HepG2 (cell line): ENCODE measurements at regions not wholly inside any gene's neighbourhood (a gene's known extent, or its start where the extent isn't known, plus 50 kb on each side); places are given as distances from the start of the nearest gene placed in this dataset.

Experiments used
- ATAC-seq: fragments of 200-7000 bp; cut with Tn5 transposase; 3 replicates; pipeline ENCODE4 v1.9.1; 2020; ENCODE audit warnings: mild to moderate bottlenecking, moderate library complexity
- BruUV-seq: library from RNA; stranded (reverse); fragments of 400-500 nt; replicated peaks from 2 replicates; lab custom pipeline; 2021; lab: Mats Ljungman, UMichigan
- CTCF ChIA-PET: fragments of 300-600 bp; formaldehyde crosslinking; extraction: SDS; loops from one replicate; lab custom pipeline; 2021; ENCODE audit warnings: low total read pairs, inconsistent platforms, low intra/inter-chr PET ratio; lab: Yijun Ruan, JAX
- POLR2A ChIA-PET: fragments of 350-600 bp; sonication (Branson Sonifier 250); formaldehyde crosslinking; loops from one replicate; lab custom pipeline; 2020; ENCODE audit warnings: antibody characterized with exemption, inconsistent platforms; lab: Yijun Ruan, JAX
- DNase-seq: peaks from one replicate; pipeline ENCODE4 v3.0.0-alpha.2; 2015; ENCODE audit warnings: low spot score
- FAIRE-seq: peaks from 3 replicates; lab custom pipeline; 2011; peaks lifted over from hg19 to GRCh38; lab: Jason Lieb, UNC
- H2AFZ ChIP-seq: one replicate; pipeline ENCODE4 v1.6.1; 2011; ENCODE audit warnings: low read length, inconsistent platforms
- H3K27ac ChIP-seq: fragments of 300-600 bp; 3 replicates; pipeline ENCODE4 v1.8.0; 2011; ENCODE audit warnings: mixed run types, mild to moderate bottlenecking, mixed read lengths, low read length, inconsistent platforms; ENCODE audit not compliant: insufficient read depth; ENCODE audit errors: extremely low read length
- H3K27me3 ChIP-seq, 2 experiments: fragments of 200-600 bp in 1 of 2; 2 replicates in 1 of 2; 3 replicates in 1 of 2; pipeline versions ENCODE4 v1.6.0 to v1.8.0; 2011; ENCODE audit warnings: low read length in 2 of 2, mild to moderate bottlenecking in 2 of 2, moderate library complexity in 2 of 2, inconsistent platforms in 1 of 2; ENCODE audit not compliant: insufficient read depth in 2 of 2, control insufficient read depth in 1 of 2
- H3K36me3 ChIP-seq, 2 experiments: fragments of 200-600 bp in 1 of 2; replicated peaks in 1 of 2; 2 replicates in 1 of 2; 3 replicates in 1 of 2; pipeline versions ENCODE4 v1.5.1 to v1.8.0; 2011; ENCODE audit warnings: low read length in 2 of 2, inconsistent platforms in 1 of 2; ENCODE audit not compliant: insufficient read depth in 2 of 2, control insufficient read depth in 1 of 2
- H3K4me1 ChIP-seq: 2 replicates; pipeline ENCODE4 v1.5.1; 2012; ENCODE audit warnings: low read length, inconsistent platforms; ENCODE audit not compliant: insufficient read depth
- H3K4me2 ChIP-seq: 2 replicates; pipeline ENCODE4 v1.6.0; 2011; ENCODE audit warnings: low read depth, low read length, inconsistent platforms
- H3K4me3 ChIP-seq, 3 experiments: fragments of 200-600 bp in 1 of 3; sonication (generic), shearing (Covaris generic) in 1 of 3; replicated peaks in 1 of 3; 2 replicates each; pipeline ENCODE4 v1.5.1; 2011 to 2016; ENCODE audit warnings: low read length in 3 of 3, inconsistent platforms in 2 of 3, low read depth in 2 of 3, mild to moderate bottlenecking in 2 of 3, control low read depth in 1 of 3, mixed read lengths in 1 of 3; ENCODE audit not compliant: insufficient read depth in 1 of 3
- H3K79me2 ChIP-seq: one replicate; pipeline ENCODE4 v1.6.1; 2011; ENCODE audit warnings: low read length, inconsistent platforms; ENCODE audit not compliant: insufficient read depth
- H3K9ac ChIP-seq: 2 replicates; pipeline ENCODE4 v1.6.0; 2011; ENCODE audit warnings: mild to moderate bottlenecking, low read depth, low read length, inconsistent platforms; ENCODE audit not compliant: insufficient read depth
- H3K9me3 ChIP-seq: 2 replicates; pipeline ENCODE4 v1.5.1; 2012; ENCODE audit warnings: mild to moderate bottlenecking, low read length
- H4K20me1 ChIP-seq: 2 replicates; pipeline ENCODE4 v1.6.0; 2011; ENCODE audit warnings: inconsistent platforms, mild to moderate bottlenecking, low read length, moderate library complexity; ENCODE audit not compliant: insufficient read depth
- CSRNP2 ChIP-seq: sonication (generic); formaldehyde crosslinking; conservative IDR thresholded peaks from 2 replicates; pipeline ENCODE4 v1.8.0; 2022; ENCODE audit warnings: low read depth, missing genetic modification reagents
- DNMT1 ChIP-seq: sonication (generic); formaldehyde crosslinking; IDR thresholded peaks from 2 replicates; pipeline ENCODE4 v1.5.1; 2020; ENCODE audit warnings: mild to moderate bottlenecking, missing genetic modification reagents
- ELF4 ChIP-seq: sonication (generic); formaldehyde crosslinking; IDR thresholded peaks from 2 replicates; pipeline ENCODE4 v1.5.0; 2020; ENCODE audit warnings: missing genetic modification reagents, mild to moderate bottlenecking, moderate library complexity, borderline replicate concordance
- FLYWCH1 ChIP-seq: sonication (generic); formaldehyde crosslinking; IDR thresholded peaks from 2 replicates; pipeline ENCODE4 v1.8.1; 2023; ENCODE audit warnings: mild to moderate bottlenecking, missing genetic modification reagents
- FOXA3 ChIP-seq: IDR thresholded peaks from 2 replicates; pipeline ENCODE4 v1.6.1; 2016; ENCODE audit warnings: missing genetic modification reagents, missing compliant biosample characterization
- GATA4 ChIP-seq: sonication (generic); IDR thresholded peaks from 2 replicates; pipeline ENCODE4 v1.6.1; 2016; ENCODE audit warnings: antibody characterized with exemption, low read depth, borderline replicate concordance
- HNF1B ChIP-seq: sonication (generic); formaldehyde crosslinking; IDR thresholded peaks from 2 replicates; pipeline ENCODE4 v1.5.1; 2020; ENCODE audit warnings: mild to moderate bottlenecking, moderate library complexity, missing genetic modification reagents
- IKZF1 ChIP-seq: fragments of 450-650 bp; IDR thresholded peaks from 2 replicates; pipeline ENCODE4 v1.7.1; 2016
- JARID2 ChIP-seq: sonication (generic); formaldehyde crosslinking; IDR thresholded peaks from 2 replicates; pipeline ENCODE4 v1.8.1; 2023; ENCODE audit warnings: missing genetic modification reagents, inconsistent platforms; ENCODE audit not compliant: insufficient replicate concordance
- KMT2A ChIP-seq: sonication (generic); formaldehyde crosslinking; IDR thresholded peaks from 2 replicates; pipeline ENCODE4 v1.4.0; 2020; ENCODE audit warnings: missing genetic modification reagents
- MAX ChIP-seq: IDR thresholded peaks from 2 replicates; pipeline ENCODE4 v1.6.1; 2012; ENCODE audit warnings: inconsistent platforms
- MAZ ChIP-seq, 2 experiments: sonication (generic) in 1 of 2; formaldehyde crosslinking in 1 of 2; IDR thresholded peaks; 2 replicates each; pipeline versions ENCODE4 v1.5.0 to v1.6.1; 2012 to 2020; ENCODE audit warnings: low read depth in 2 of 2, mild to moderate bottlenecking in 2 of 2, borderline replicate concordance in 1 of 2, improper control_type of control experiment in 1 of 2, low read length in 1 of 2, missing genetic modification reagents in 1 of 2, moderate library complexity in 1 of 2
- MYNN ChIP-seq: sonication (generic); formaldehyde crosslinking; IDR thresholded peaks from 2 replicates; pipeline ENCODE4 v1.4.0; 2020; ENCODE audit warnings: mild to moderate bottlenecking, low read depth, missing genetic modification reagents
- POLR2A ChIP-seq, 2 experiments: IDR thresholded peaks; 2 replicates each; pipeline ENCODE4 v1.6.1; 2011; ENCODE audit warnings: low read depth in 2 of 2, low read length in 2 of 2, mild to moderate bottlenecking in 1 of 2, moderate library complexity in 1 of 2; ENCODE audit not compliant: insufficient read depth in 1 of 2
- RBAK ChIP-seq: sonication (generic); formaldehyde crosslinking; IDR thresholded peaks from 2 replicates; pipeline ENCODE4 v1.5.1; 2020; ENCODE audit warnings: mild to moderate bottlenecking, missing genetic modification reagents
- SMC3 ChIP-seq: IDR thresholded peaks from 2 replicates; pipeline ENCODE4 v1.6.1; 2011; ENCODE audit warnings: low read length, improper control_type of control experiment
- ZBTB25 ChIP-seq: IDR thresholded peaks from 2 replicates; pipeline ENCODE4 v1.6.1; 2018; ENCODE audit warnings: missing genetic modification reagents
- ZNF691 ChIP-seq: sonication (generic); formaldehyde crosslinking; IDR thresholded peaks from 2 replicates; pipeline ENCODE4 v1.4.0; 2020; ENCODE audit warnings: missing genetic modification reagents, low read depth, mild to moderate bottlenecking, borderline replicate concordance
- ZNF772 ChIP-seq: sonication (generic); formaldehyde crosslinking; IDR thresholded peaks from 2 replicates; pipeline ENCODE4 v1.5.0; 2020; ENCODE audit warnings: mild to moderate bottlenecking, missing genetic modification reagents
- ZNF850 ChIP-seq: sonication (generic); formaldehyde crosslinking; conservative IDR thresholded peaks from 2 replicates; pipeline ENCODE4 v1.9.0; 2021; ENCODE audit warnings: mild to moderate bottlenecking, missing genetic modification reagents
- in situ Hi-C: cut with HindIII; loops from 2 replicates; pipeline ENCODE4 v1.10.0; 2017; ENCODE audit warnings: low pct_unique_long_range_greater_than_20kb; ENCODE audit not compliant: extremely low pct_ligation_motif_present
- intact Hi-C: fragments of 100-400 bp; cut with micrococcal nuclease; formaldehyde crosslinking; loops from one replicate; pipeline ENCODE4 v1.10.0; 2022; ENCODE audit not compliant: unreplicated experiment

GRCh38 chr22:22067192-22067591, 84.6 kb upstream of the TOP3B start (continued):
- TF ChIP-seq CSRNP2 (CRISPR knock-in tag) (no peak), DNMT1 (CRISPR knock-in tag) (no peak), KMT2A (CRISPR knock-in tag) (no peak)

- Histone ChIP-seq H4K20me1 (no peaks in the 10 kb centered on the region), H3K27me3 (no peaks in the 10 kb centered on the region), H2AFZ (no peak overlapping the region), H3K4me2 (no peak overlapping the region), H3K36me3 (no peaks in the 10 kb centered on the region), H3K9me3 (no peaks in the 10 kb centered on the region), H3K4me1 (peaks cover 32% of the 10 kb centered on the region), H3K4me3 (no peak overlapping the region), H3K79me2 (no peaks in the 10 kb centered on the region), H3K27ac (no peak overlapping the region), H3K9ac (no peak overlapping the region)
- intact Hi-C loops, result no loop called here
- BruUV-seq, result no TSS peak
- ChIA-PET CTCF (no interaction called here), POLR2A (no interaction called here)
- ATAC-seq (no peak), DNase-seq (no peak), FAIRE-seq (no peak)
- TF ChIP-seq ELF4 (CRISPR knock-in tag) (no peak), MAX (no peak), ZNF772 (CRISPR knock-in tag) (no peak), IKZF1 (no peak), MAZ (IDR thresholded peaks at IDR 0.05; ENCODE audit: borderline replicate concordance, low read depth, low read length) (no peak), MAZ (CRISPR knock-in tag; IDR thresholded peaks at IDR 0.05; ENCODE audit: low read depth) (no peak), JARID2 (CRISPR knock-in tag) (no peak), GATA4 (no peak), POLR2A (IDR thresholded peaks at IDR 0.05; ENCODE audit: insufficient read depth in 1 of 2, low read depth in 2 of 2, low read length in 2 of 2) (no peak), ZBTB25 (CRISPR knock-in tag) (no peak), SMC3 (no peak), FOXA3 (CRISPR knock-in tag) (no peak), FLYWCH1 (CRISPR knock-in tag) (no peak), RBAK (no peak), ZNF691 (CRISPR knock-in tag) (no peak), ZNF850 (CRISPR knock-in tag) (no peak), HNF1B (CRISPR knock-in tag) (no peak), MYNN (CRISPR knock-in tag) (no peak)
- in situ Hi-C loops, result no loop called here
These were observed 82.0 kb upstream of the TOP3B start for GRCh38 chr22:22064580-22064979.
